GM19372 (cell line): ENCODE measurements at regions not wholly inside any gene's neighbourhood (a gene's known extent, or its start where the extent isn't known, plus 50 kb on each side); places are given as distances from the start of the nearest gene placed in this dataset.

ENCODE experiments used
- ATAC-seq: cut with Tn5 transposase; IDR thresholded peaks from one replicate; pipeline ENCODE4 v1.9.1; 2021; ENCODE audit warnings: mild to moderate bottlenecking, low read depth, moderate library complexity; ENCODE audit not compliant: unreplicated experiment

DNA sequence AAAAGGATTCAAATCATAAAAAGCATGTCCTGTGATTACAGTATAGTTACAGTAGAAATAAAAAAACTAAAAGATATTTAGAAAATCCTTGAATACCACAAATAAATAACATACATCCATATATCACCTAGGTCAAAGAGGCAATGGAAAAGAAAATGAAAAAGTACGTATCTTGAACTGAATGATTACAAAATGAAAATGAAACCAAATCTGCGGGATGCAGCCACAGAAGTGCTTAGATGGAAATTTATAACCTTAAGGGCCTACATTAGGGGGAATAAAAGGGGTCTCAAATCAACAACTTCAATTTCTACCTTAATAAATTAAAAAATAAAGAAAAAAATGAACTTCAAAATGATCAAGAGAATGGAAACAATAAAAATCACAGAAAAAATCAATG lies 879.0 kb upstream of the CELF2 start:
- no peak for ATAC-seq

DNA sequence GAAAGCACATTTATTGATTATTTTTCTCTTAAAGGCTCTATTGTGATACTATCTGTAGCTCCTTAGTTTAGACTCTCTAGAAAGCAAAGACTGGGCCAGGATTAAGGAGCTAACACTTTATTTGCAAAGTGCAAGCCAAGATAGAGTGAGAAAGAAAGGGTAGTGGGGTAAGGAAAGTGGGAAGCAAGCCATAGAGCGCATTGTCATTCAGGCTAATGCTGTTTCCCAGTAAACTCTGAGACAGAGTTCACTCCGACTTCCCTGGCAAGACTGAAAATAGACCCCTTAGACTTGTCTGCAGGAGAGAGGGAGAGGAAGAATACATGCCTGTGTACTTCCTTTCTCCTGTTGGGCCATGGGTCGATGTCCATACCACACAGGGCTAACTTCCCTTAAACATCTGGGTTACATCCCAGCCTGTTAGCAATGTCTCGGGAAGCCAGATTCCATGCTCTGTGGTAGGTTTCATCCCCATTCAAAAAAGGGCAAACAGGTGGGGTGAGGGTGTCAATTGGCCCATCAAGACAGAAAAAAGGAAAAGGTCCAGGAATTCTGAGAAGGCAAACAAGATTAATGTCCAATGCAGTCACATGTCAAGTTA lies 875.8 kb upstream of the CELF2 start:
- no peak for ATAC-seq

DNA sequence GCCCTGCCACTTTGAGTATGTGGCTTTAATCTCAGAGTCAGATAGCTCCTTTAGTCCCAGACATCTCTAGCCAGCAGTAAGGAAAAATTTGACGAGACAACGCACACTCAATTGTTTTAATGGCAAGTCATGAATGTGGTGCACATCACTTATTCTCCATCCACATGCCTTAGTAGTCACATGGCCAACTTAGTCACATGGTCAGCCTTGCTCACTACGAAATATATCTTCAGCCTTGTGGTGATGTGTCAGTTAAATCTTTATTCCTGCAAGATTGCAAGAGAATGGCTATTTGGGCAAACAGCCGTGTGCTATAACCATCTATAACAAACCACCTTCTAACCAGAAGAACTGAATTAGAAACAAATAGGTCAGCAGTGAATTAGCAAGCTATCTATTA lies 871.1 kb upstream of the CELF2 start:
- ATAC-seq = no peak

DNA sequence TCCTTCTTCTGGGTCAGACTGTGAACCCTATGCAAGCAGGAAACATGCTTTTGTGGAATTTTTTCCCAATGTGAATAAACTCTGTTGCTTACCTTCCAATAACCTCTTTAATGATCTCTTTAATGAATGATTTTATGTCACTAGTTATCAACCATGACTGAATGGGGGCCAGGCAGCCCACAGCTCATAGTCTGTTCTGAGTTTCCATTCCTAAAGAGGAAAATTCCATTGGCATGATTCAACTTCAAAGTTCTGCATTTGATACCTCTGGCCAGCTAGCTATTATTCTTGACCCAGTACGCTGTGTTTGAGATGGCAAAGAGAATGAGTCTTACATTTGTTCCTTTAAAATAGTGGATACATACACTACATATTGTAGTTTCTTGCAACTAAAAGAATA lies 867.8 kb upstream of the CELF2 start:
- ATAC-seq = no peak

DNA sequence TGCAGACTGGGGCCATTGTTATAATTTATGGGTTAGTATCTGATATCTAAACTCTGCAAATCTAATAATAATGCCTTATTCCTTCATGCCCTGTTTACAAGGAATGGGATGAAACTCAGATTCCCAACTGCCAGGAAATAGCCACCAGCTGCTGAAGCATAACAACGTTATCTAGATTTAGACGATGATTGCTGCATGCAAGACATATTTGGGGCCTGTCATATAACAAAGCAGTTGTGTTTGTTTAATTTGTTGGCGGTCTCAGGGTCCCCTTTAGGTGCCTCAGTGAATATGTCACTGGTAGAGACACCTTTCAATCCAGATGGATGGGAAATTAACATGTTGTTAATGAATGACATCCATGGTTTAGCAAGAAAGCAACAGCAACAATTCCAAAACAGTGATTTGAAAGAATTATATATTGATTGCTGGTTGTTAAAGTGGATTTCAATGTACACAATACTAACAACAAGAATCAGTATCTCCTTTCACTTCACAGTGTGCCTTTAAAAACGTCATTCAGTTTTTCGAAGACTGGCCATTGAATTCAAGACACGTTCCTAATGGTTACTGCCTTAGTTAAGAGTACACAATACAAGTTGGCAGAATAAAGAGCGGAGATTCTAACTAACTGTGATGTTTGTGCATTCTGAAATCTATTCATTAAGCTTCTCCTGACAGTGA lies 860.6 kb upstream of the CELF2 start:
- no peak for ATAC-seq

DNA sequence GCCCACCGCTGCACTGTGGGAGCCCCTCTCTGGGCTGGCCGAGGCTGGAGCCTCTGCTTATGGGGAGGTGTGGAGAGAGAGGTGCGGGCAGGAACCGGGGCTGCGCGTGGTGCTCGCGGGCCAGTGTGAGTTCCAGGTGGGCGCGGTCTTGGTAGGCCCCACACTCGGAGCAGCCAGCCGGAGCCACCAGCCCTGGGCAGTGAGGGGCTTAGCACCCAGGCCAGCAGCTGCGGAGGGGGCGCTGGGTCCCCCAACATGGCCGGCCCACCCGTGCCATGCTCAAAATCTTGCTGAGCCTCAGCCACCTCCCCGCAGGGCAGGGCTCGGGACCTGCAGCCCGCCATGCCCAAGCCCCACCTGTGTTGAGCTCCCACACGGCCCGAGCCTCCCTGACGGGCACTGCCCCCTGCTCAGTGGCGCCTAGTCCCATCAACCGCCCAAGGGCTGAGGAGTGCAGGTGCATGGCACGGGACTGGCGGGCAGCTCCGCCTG lies 856.8 kb upstream of the CELF2 start:
- no peak for ATAC-seq

DNA sequence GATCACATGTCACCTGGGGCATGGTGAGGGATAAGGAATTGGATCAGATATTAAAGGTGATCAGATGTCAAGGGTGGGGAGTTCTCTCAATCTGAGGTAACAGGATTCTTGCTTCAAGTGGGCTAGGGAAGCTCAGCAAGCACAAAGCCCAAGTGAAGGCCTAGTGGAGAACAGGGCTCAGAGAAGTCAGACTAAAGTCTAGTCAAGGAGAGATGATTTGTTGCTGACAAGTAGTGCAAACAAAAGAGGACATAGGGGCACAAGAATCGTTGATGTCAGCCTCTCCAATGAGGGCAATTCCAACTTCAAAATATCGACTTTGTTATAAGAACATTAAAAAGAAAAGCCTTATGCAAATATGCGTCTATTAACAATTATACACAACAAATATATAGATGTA lies 852.8 kb upstream of the CELF2 start:
- ATAC-seq = no peak

DNA sequence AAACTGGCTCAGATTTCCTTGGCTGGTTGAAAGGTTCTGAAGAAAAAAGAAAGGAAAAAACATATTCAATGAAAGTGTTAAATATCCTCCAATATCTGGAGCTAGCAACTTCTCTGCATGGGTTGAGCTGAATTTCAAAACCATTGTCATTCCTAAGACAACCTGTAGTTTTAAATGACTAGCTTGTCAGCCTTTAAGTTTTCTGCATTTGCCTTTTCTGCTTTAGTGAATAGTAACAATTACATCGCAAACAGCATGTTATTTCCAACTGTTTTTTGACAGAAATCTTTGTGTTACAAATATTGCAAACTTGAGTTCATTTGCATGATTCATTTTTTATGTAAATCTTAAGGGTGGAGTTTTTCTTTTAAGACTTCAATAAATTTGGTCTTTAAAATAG lies 852.3 kb upstream of the CELF2 start:
- no peak for ATAC-seq

DNA sequence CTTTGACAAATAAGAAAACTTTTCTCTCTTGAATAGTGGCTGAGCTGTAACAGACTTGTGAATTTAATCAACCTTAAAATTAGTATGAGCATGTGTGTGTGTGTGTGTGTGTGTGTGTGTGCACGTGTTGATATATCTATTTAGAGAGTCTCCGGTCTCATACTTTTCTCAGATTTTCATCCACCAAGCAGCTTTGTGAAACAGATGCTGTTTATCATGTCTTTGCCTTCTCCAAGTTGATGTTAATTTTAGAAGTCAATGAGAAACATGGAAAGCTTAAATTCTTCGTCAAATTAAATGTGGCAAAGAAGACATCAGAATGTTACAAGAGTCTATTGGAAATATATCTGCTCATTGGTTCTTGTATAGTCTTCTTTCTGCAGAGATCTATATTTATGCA lies 839.2 kb upstream of the CELF2 start:
- no peak for ATAC-seq

DNA sequence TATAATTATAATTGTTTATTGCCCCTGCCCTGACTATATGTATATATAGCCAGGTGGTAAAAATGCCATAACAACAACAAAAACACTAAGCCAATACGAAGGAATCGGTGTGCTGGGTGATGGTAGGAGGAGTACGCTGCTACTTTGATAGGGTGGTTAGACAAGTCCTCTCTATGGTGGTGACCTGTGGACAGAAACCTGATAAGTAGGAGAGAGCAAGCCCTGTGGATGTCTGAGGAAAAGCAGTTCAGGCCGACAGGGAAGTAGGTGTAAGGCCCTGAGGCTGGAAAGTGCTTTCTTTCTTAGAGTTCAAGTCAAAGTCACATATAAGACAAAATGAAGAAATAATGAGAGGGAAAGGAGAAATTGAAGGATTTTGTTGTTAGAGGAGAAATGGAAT lies 823.8 kb upstream of the CELF2 start:
- no peak for ATAC-seq

DNA sequence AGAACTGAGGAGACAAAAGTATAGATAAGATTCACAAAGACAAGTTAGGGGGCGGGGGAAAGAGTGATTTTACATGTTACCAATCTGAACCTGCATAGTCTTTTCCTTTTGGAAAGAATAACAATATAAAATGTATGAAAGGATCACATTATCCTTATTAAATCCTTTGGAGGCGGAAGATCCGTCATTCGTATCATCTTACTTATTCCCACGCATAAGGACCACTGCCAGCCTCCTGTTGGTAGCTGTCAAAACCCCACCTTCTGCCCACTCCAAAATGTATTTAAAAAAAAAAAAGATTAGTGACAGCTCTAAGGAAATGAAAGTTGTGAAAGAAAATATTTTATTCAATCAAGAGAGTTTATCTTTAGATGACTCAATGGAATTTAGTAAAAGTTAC lies 821.0 kb upstream of the CELF2 start:
- ATAC-seq = no peak

DNA sequence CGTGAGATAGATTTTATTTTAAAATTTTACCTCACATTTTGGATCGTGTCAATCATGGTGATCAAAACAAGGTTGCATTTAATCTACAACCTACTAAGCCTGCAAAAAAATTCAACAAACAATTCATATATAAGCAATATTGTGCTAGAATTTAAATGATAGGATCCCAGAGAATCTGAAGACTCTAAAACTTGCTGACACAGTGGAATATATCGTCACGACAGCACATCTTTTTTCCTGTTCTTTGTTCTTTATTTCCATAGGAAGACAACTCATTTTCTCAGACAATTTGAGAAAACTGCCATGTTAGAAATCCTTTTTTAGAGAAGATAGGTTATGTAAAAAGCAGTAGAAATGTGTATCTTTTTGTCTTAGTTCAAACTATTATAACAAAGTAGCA lies 820.2 kb upstream of the CELF2 start:
- no peak for ATAC-seq

DNA sequence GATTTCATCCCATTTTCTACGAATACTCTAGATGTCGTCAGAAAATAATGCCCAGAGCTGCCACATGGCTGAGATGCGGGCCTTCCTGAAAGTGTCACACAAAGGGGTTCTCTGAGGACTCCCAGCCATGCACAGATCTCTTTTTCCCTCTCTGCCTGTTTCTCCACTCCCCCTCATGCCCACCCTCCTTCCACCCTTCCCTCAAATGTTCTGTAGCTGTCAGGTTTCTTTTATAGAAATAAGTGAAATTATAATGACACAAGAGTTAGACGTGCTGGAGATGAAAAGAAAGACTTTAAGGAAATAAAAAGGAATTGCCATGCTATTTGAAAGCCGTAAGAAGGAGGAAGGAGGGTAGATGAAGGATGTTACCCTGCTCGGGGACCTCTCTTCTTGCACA lies 819.3 kb upstream of the CELF2 start:
- no peak for ATAC-seq

DNA sequence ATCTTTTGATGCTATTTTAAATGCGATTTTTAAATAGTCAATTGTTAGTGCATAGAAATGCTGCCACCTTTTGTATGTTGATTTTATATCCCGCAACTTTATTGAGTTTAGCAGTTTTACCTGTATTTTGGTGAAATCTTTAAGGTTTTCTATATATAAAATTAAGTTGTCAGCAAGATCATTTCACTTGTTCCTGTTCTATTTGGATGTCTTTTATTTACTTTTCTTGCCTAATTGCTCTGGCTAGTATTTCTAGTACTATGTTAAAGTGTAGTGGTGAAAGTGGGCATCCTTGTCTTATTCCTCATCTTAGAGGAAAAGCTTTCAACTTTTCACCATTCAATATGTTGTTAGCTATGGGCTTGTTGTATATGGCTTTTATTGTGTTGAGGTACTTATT lies 813.3 kb upstream of the CELF2 start:
- ATAC-seq = no peak

DNA sequence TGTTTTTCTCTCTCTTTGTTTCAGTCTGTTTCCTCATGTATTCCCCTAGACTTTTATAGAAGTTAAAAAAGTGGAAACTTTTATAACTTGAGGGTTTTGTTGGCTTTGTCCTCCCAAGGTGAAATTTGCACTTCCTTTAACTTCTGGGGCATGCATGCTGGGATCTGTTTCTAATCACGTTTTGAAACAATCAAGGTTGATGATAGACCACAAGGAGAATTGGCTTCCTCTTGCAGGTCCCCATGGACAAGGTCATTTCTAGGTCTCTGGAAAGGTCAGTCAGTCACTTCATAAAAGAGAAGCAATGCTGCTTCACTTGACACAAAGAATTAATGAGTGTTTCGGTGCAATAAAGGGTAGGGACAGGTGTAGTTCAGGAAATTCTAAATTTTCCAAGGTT lies 811.8 kb upstream of the CELF2 start:
- no peak for ATAC-seq

DNA sequence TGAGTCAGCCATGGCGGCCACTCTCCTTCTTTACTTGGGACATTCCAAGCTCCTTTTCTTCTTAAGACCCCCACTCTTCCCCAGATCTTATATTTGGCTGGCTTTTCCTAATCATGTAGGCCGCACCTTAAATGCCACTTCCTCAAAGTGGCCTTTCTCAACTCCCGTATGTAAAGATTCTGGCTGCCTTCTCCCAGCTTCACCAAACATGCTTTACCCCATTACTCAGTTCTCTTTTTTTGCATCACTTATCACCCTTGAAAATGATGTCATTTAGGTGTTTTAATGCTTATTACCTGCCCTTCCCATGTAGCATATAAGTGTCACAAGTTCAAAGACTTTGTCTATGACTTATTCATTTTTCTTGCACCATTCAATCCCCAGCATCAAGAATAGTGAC lies 810.1 kb upstream of the CELF2 start:
- ATAC-seq = no peak

DNA sequence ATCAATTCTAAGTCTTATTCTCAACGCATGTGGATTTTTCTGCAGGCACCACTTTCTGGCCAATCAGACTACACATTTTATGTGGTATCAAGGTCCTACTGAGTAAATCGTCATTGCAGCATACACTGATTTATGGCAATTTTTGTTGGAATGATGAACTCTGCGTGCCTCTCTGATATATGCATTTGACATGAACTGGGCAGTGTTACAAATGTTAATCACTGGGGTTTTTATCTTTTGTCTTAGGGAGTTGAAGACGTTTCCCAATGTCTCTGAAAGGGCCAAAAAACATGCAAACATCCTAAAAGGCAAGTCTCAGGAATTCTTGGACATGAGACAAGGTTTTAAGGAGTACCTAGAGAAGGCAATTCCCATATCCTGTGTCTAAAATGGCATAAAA lies 809.5 kb upstream of the CELF2 start:
- no peak for ATAC-seq

DNA sequence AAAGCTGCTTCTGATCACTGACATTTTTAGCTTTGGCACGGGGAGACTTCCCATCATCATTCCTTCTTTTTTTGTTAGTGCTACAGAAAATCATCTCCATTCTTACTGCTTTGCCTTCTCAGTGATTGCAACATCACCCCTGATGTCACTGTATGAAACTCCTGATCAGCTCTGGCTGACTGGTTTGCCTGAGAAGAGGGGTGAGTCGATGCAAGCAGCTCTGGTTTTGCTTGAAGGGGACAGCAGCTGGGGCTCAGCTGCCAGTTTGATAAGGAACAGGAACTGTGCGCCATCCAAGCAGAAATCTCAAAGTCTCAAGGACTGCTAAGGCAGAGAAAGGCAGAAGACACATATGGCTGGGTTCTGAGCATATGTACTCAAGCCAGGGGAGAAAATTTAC lies 808.5 kb upstream of the CELF2 start:
- ATAC-seq = no peak

DNA sequence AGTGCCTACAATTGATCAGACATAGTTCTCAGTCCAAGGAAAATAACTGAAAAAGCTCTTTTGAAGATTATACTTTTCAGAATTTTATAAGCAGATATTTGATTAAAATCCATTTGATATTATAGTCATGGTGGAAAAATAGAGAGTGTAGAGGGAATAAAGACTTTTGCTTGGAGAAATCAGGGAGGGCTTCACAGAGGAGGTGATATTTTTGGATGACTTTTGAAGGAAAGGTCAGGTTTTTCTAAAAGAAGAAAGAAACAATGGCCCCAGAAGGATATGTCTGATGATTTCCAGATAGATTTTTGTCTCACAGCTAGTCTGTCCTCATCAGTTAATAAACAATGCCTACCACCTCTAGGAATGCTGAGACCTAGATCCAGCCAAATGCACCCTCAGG lies 806.3 kb upstream of the CELF2 start:
- no peak for ATAC-seq

DNA sequence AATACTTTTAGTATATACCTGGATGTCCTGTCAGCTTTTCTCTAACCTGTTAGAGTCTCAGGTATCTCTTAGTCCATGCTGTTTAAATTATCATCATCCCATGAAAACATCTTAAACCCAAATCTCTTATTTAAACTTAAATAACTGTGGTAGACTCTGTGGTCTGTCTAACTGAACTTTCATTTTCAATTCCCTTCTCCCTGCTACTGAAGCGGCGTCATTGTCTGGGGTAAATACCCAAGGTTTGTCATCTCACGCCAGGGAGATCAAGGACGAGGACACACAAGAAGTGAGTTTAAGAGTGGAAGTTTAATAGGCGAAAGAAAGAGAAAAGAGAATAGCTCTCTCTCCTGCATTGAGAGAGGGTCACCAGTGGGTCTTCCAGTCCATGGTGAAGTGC lies 804.4 kb upstream of the CELF2 start:
- ATAC-seq = no peak

DNA sequence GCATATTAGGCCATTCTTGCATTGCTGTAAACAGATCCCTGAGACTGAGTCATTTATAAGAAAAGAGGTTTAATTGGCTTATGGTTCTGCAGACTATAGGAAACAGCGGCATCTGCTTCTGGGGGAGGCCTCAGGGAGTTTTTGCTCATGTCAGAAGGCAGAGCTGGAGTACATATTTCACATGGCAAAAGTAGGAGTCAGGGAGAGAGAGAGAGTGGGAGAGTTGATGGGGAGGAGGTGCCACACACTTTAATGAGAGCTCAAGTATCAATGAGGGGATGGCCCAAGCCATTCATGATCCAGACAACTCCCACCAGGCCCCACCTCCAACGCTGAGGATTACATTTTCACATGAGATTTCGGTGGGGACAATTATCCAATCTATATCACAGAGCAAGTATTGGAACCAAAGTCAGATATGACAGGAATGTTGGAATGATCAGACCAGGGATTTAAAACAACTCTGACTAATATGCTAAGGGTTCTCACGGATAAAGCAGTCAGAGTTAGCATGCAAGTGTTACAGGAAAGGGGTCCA lies 795.3 kb upstream of the CELF2 start:
- ATAC-seq = no peak

DNA sequence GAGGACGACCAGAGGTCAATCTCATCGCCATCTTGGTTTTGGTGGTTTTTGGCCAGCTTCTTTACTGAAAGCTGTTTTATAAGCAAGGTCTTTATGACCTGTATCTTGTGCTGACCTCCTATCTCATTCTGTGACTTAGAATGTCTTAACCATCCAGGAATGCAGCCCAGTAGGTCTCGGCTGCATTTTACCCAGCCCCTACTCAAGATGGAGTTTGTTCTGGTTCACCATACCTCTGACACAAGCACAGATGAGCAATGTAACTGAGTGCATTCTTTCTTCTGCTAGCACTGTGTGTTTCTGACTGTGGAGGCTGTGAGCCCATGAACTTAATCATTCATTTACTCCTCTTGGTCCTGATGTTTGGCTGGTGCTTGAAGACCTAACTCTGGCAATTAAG lies 794.5 kb upstream of the CELF2 start:
- no peak for ATAC-seq
